ENCODE measurements at regions not wholly inside any gene's neighbourhood (a gene's known extent, or its start where the extent isn't known, plus 50 kb on each side); places are given as distances from the start of the nearest gene placed in this dataset.

GRCh38 chr9:129365196-129365595 is 187.1 kb upstream of the IER5L start:
- TF ChIP-seq SUZ12 (IDR thresholded peaks at IDR 0.05; ENCODE audit: extremely low read depth, insufficient read depth, insufficient read length) = no peak
- no peak for TF ChIP-seq ZNF274 (IDR thresholded peaks at IDR 0.05; ENCODE audit: low read depth, low read length)
- TF ChIP-seq YY1 (IDR thresholded peaks at IDR 0.05; ENCODE audit: insufficient read depth, insufficient read length) = no peak
